SK-N-MC (cell line): ENCODE measurements at regions not wholly inside any gene's neighbourhood (a gene's known extent, or its start where the extent isn't known, plus 50 kb on each side); places are given as distances from the start of the nearest gene placed in this dataset.

Experiments
- DNase-seq: peaks from one replicate; pipeline ENCODE4 v3.0.0-alpha.2; 2011; ENCODE audit warnings: low read depth, low spot score
- H3K27ac ChIP-seq: fragments of 200-600 bp; sonication (generic); 2 replicates; pipeline ENCODE4 v1.5.1; 2016; ENCODE audit warnings: mixed run types
- H3K36me3 ChIP-seq: fragments of 200-600 bp; sonication (generic); 2 replicates; pipeline ENCODE4 v1.6.1; 2017; ENCODE audit warnings: antibody characterized with exemption, low read length, mixed read lengths; ENCODE audit not compliant: insufficient read depth
- H3K4me3 ChIP-seq: fragments of 200-600 bp; sonication (generic); 2 replicates; pipeline ENCODE4 v1.5.1; 2016
- H3K9ac ChIP-seq: fragments of 200-600 bp; sonication (generic); 2 replicates; pipeline ENCODE4 v1.8.0; 2017; ENCODE audit warnings: mixed run types, mixed read lengths; ENCODE audit not compliant: insufficient read length
- H3K9me3 ChIP-seq: fragments of 200-600 bp; sonication (generic); 2 replicates; pipeline ENCODE4 v1.6.1; 2017; ENCODE audit warnings: low read depth, mild to moderate bottlenecking, antibody characterized with exemption, low read length, moderate library complexity, mixed read lengths
- EZH2 ChIP-seq: fragments of 200-600 bp; sonication (generic); IDR thresholded peaks from one replicate; pipeline ENCODE4 v1.6.1; 2017; ENCODE audit warnings: antibody characterized with exemption
- FOXP2 ChIP-seq: optimal IDR thresholded peaks from 2 replicates; pipeline ENCODE3; 2011; ENCODE audit warnings: mild to moderate bottlenecking, moderate library complexity; ENCODE audit not compliant: insufficient read depth; ENCODE audit errors: extremely low read length, control extremely low read depth
- POLR2AphosphoS5 ChIP-seq: IDR thresholded peaks from 2 replicates; pipeline ENCODE4 v1.6.1; 2012; ENCODE audit warnings: mild to moderate bottlenecking, low read depth, low read length, borderline replicate concordance

DNA sequence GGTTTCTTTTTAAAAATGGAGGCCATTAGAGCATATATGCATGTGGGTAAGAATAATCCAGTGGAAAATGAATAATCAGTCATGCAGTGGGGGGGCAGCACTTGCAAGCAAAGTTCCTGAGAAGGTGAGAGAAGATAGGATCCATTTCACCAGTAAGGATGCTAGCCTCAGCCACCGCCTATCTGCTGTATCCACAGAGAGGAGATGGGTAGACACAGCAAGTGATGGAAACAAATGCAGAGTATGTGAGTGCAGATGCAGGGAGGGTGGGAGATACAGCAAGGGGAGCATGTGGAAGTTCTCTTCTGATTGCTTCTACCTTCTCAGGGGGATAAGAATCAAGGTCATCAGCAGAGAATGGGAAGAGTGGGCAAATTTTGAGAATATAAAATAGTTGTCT is 171.4 kb upstream of the PDE1C start:
- H3K9ac ChIP-seq = no peak overlapping the region
- TF ChIP-seq POLR2AphosphoS5 (no peak), EZH2 (no peak), FOXP2 (no peak)
- DNase-seq = no peak
- no peak overlapping the region for H3K4me3 ChIP-seq
- no peak overlapping the region for H3K27ac ChIP-seq
- H3K36me3 ChIP-seq = no peaks in the 10 kb centered on the region
- H3K9me3 ChIP-seq = no peaks in the 10 kb centered on the region

DNA sequence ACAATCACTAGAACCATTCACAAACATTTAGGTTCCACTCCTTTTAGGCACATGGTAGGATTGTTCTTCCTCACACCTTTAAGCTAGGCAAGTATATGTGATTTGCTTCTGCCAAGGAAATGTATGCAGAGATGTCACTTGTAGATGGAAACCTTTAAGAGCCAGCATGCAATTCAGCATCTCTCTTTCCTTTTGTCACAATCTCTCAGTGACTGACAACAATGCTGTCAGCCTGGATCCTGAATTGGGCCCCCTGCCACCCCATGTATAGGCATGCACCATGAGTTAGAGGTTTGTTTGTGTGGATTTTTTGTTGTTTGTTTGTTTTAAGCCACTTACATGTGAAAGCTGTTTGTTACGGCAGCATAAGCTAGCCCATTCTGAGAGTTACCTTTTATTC is 169.6 kb upstream of the PDE1C start:
- no peak for DNase-seq
- Histone ChIP-seq H3K27ac (no peak overlapping the region), H3K4me3 (no peak overlapping the region), H3K9ac (no peak overlapping the region), H3K36me3 (no peaks in the 10 kb centered on the region), H3K9me3 (no peaks in the 10 kb centered on the region)
- TF ChIP-seq FOXP2 (no peak), EZH2 (no peak)

DNA sequence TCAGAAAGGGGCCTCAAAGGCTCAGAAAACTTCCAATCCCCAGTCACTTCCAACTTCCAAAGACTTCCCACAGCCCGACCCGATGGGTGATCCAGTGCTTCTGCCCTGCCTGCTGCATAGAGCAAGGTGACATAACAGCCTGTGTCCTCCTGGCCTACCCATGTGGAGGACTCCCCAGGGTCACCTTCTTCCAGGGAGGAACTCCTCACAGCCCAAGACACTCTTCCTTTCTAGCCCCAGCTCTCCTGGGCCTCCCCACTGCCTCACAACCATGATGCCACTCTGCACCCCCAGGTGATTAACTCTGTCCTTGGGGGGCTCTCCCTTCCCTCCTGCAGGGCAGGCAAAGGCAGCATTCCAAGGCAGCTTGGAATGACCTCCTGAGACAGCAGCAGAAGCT is 158.4 kb upstream of the PDE1C start:
- TF ChIP-seq EZH2 (no peak), POLR2AphosphoS5 (no peak), FOXP2 (no peak)
- no peak for DNase-seq
- H3K9me3 ChIP-seq = no peaks in the 10 kb centered on the region

DNA sequence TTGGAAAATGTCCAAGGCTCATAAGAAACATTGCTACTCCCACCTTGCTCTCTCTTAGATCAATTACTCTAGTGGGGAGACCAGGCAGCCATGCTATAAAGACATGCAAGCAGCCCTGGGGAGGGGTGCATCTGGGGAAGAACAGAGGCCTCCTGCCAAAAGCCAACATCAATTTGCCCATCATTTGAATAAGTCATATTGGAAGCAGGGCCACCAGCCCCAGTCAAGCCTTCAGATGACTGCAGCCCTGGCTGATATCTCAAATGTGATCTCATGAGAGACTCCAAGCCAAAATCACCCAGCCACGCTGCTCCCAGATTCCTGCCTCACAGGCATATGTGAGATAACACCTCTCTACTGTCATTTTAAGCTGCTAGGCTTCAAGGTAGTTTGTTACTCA is 157.5 kb upstream of the PDE1C start:
- Histone ChIP-seq H3K4me3 (no peak overlapping the region), H3K9ac (no peak overlapping the region), H3K9me3 (no peaks in the 10 kb centered on the region), H3K36me3 (no peaks in the 10 kb centered on the region), H3K27ac (no peak overlapping the region)
- DNase-seq = no peak
- TF ChIP-seq EZH2 = no peak
- TF ChIP-seq POLR2AphosphoS5 = no peak
- no peak for TF ChIP-seq FOXP2

More for the DNA sequence above, 158.4 kb upstream of the PDE1C start:
- Histone ChIP-seq H3K36me3 (no peaks in the 10 kb centered on the region), H3K27ac (no peak overlapping the region), H3K4me3 (no peak overlapping the region), H3K9ac (no peak overlapping the region)

DNA sequence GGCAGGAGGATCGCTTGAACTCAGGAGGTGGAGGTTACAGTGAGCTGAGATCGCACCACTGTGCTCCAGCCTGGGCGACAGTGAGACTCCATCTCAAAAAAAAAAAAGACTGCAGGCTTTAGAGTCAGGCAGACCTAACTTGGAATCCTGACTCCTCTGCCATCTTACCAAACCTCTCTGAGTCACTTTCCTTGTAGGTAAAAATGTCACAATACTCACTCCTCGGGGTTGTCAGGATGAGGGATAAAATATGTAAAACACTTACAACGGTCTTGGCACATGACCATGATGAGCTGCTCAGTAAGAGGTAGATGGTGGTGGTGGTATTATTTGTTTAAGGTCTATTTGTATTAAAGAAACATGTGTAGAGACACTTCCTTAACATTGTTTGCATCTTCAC is 154.1 kb upstream of the PDE1C start:
- TF ChIP-seq EZH2 (no peak), FOXP2 (no peak), POLR2AphosphoS5 (no peak)
- no peak overlapping the region for H3K9ac ChIP-seq
- H3K4me3 ChIP-seq = no peak overlapping the region
- H3K9me3 ChIP-seq = no peaks in the 10 kb centered on the region
- H3K36me3 ChIP-seq = no peaks in the 10 kb centered on the region
- DNase-seq = no peak
- H3K27ac ChIP-seq = no peak overlapping the region

DNA sequence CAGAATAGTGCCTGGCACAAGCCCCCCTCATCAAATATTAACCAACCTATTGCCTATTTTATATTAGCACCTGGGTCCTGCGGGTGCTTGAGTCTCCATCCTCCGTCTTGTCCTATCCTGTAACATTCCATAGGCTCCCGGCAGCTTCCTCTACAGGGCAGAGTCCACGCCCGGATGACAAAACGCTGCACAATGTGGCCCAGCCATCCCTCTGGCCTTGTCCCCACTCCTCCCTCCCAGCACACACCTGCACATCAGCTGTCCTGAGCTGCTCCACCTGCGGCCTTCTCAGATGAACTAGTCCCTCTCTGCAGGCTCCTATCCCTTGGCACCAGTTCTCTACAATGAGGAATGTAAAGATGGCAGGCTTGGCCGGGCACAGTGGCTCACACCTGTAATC is 153.5 kb upstream of the PDE1C start:
- TF ChIP-seq POLR2AphosphoS5 = no peak
- TF ChIP-seq FOXP2 = no peak
- no peak for TF ChIP-seq EZH2
- no peak for DNase-seq

DNA sequence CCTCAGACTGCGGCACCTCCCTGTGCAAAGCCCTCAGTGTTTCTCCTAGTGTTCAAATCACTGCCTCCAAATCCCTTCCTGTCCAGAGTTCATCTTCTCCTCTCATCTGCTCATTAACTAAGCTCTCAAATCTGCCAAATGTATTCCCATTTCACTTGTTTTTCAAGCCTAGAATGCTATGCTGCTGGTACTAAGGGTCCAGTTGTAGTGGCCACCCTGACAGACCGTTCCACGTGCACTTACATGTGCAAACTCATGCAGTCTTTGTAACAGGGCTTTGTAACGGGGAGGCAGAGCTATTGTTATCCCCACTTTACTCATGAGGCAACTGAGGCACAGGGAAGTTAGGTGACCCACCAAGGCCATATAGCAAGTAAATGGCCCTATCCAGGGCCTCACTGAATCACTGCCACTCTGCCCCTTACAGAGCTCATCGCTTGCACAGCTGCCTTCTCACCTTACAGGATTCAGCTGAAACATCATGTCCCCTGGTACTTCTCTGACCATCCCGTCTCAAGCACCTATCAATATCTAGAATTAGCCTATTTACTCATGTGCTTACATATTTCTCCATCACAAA is 153.0 kb upstream of the PDE1C start:
- no peak for TF ChIP-seq FOXP2
- no peak for DNase-seq
- H3K9me3 ChIP-seq = no peaks in the 10 kb centered on the region

More for the DNA sequence above, 153.5 kb upstream of the PDE1C start:
- H3K4me3 ChIP-seq = no peak overlapping the region
- no peaks in the 10 kb centered on the region for H3K36me3 ChIP-seq
- H3K27ac ChIP-seq = no peak overlapping the region
- H3K9ac ChIP-seq = no peak overlapping the region
- H3K9me3 ChIP-seq = no peaks in the 10 kb centered on the region

DNA sequence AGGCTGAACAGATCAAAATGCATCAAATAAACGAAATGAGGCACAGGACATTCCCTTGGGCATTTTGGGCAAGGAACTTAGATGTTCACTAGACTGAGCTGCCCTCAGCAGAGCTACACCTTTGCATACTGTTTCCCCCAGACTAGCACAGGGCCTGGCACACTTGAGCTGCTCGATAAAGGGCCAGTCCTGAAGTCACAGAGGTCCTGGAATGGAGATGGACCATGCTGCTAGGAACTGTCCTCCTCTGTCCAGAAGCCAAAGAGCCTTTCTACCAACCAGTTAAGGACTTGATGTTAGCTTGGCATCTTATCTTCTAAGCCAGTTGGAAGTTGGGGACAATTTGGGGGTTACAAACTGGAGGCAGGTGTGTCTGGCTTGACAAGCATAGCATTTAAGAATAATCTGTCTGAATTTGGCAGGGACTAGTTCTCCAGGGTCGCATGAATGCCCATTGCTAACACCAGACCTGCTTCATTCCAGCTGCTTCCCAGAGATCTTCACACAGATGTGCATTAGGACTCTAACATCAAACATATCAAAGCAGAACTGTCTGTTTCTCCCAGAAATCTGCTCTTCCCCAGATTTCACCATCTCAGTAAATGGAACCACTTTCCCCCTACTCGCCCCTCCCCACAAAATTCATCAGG is 152.2 kb upstream of the PDE1C start:
- no peak overlapping the region for H3K4me3 ChIP-seq
- TF ChIP-seq EZH2 = no peak
- TF ChIP-seq POLR2AphosphoS5 = no peak
- no peak for TF ChIP-seq FOXP2
- no peak for DNase-seq
- H3K9ac ChIP-seq = no peak overlapping the region
- no peaks in the 10 kb centered on the region for H3K9me3 ChIP-seq
- no peaks in the 10 kb centered on the region for H3K36me3 ChIP-seq
- H3K27ac ChIP-seq = no peak overlapping the region

More for the DNA sequence above, 153.0 kb upstream of the PDE1C start:
- no peak overlapping the region for H3K9ac ChIP-seq
- H3K27ac ChIP-seq = no peak overlapping the region
- H3K36me3 ChIP-seq = no peaks in the 10 kb centered on the region
- no peak overlapping the region for H3K4me3 ChIP-seq

DNA sequence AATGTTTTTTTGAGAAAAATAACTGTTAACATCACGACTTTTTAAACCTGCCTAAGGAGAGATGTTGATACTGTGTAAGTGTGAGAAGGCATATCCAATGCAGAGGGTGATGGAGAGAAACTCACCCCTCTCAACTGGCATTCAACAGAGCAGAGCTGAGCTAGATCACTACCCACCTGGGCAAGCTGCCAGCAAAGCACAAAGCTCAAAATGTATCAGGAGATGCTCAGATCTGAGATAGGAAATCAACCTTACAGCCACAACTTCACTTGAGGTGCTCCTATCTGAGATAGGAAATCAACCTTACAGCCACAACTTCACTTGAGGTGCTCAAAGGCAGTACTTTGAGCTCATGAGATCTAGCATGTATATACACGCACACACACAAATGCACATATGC is 151.5 kb upstream of the PDE1C start:
- no peak overlapping the region for H3K9ac ChIP-seq
- TF ChIP-seq POLR2AphosphoS5 = no peak
- TF ChIP-seq FOXP2 = no peak
- TF ChIP-seq EZH2 = no peak
- no peak for DNase-seq
- H3K36me3 ChIP-seq = no peaks in the 10 kb centered on the region
- no peak overlapping the region for H3K4me3 ChIP-seq
- H3K27ac ChIP-seq = no peak overlapping the region
- H3K9me3 ChIP-seq = no peaks in the 10 kb centered on the region
